K562 (cell line): ENCODE measurements at regions not wholly inside any gene's neighbourhood (a gene's known extent, or its start where the extent isn't known, plus 50 kb on each side); places are given as distances from the start of the nearest gene placed in this dataset.

ENCODE experiments used
- ATAC-seq: fragments of 200-7000 bp; cut with Tn5 transposase; 3 replicates; pipeline ENCODE4 v1.9.1; 2020; ENCODE audit warnings: moderate library complexity
- BruUV-seq: library from RNA; stranded (reverse); fragments of 400-500 nt; replicated peaks from 2 replicates; lab custom pipeline; 2021; lab: Mats Ljungman, UMichigan
- CTCF ChIA-PET: fragments of 300-600 bp; formaldehyde crosslinking; extraction: SDS; loops from one replicate; lab custom pipeline; 2021; ENCODE audit warnings: low intra/inter-chr PET ratio; lab: Yijun Ruan, JAX
- POLR2A ChIA-PET: fragments of 300-600, 350-650 bp; sonication (Branson Sonifier 250); formaldehyde crosslinking; extraction: SDS; loops from one replicate; lab custom pipeline; 2021; ENCODE audit warnings: antibody characterized with exemption, inconsistent platforms; lab: Yijun Ruan, JAX
- DNase-seq, 4 experiments: peaks; one replicate each; pipeline versions ENCODE4 v3.0.0 to v3.0.0-alpha.2; 2011 to 2018; ENCODE audit warnings: low spot score in 3 of 4, mixed read lengths in 3 of 4; ENCODE audit errors: extremely low read depth in 1 of 4
- FAIRE-seq: peaks from 2 replicates; lab custom pipeline; 2011; peaks lifted over from hg19 to GRCh38; lab: Jason Lieb, UNC
- H2AFZ ChIP-seq: 2 replicates; pipeline ENCODE4 v1.6.0; 2011; ENCODE audit warnings: low read depth, low read length, control low read depth, inconsistent platforms
- H3K27ac ChIP-seq: fragments of 200-600 bp; 3 replicates; pipeline ENCODE4 v1.8.0; 2011; ENCODE audit warnings: low read depth, mild to moderate bottlenecking, control low read depth, inconsistent platforms, low read length, moderate library complexity, mixed read lengths; ENCODE audit errors: extremely low read depth
- H3K27me3 ChIP-seq, 2 experiments: fragments of 300-600 bp in 1 of 2; 2 replicates in 1 of 2; 3 replicates in 1 of 2; pipeline versions ENCODE4 v1.6.0 to v1.8.0; 2011; ENCODE audit warnings: inconsistent platforms in 2 of 2, low read length in 2 of 2, mild to moderate bottlenecking in 1 of 2, mixed read lengths in 1 of 2, moderate library complexity in 1 of 2; ENCODE audit not compliant: control insufficient read depth in 2 of 2, insufficient read depth in 2 of 2
- H3K36me3 ChIP-seq: fragments of 300-600 bp; 3 replicates; pipeline ENCODE4 v1.8.0; 2011; ENCODE audit warnings: mild to moderate bottlenecking, low read length, inconsistent platforms; ENCODE audit not compliant: control insufficient read depth, insufficient read depth
- H3K4me1 ChIP-seq, 2 experiments: fragments of 200-600 bp in 1 of 2; replicated peaks in 1 of 2; 2 replicates in 1 of 2; 3 replicates in 1 of 2; pipeline versions ENCODE4 v1.5.1 to v1.8.0; 2011; ENCODE audit warnings: inconsistent platforms in 2 of 2, low read length in 2 of 2, mild to moderate bottlenecking in 1 of 2, mixed read lengths in 1 of 2, moderate library complexity in 1 of 2; ENCODE audit not compliant: control insufficient read depth in 2 of 2, insufficient read depth in 2 of 2
- H3K4me2 ChIP-seq: 2 replicates; pipeline ENCODE4 v1.6.1; 2011; ENCODE audit warnings: low read length, control low read depth, inconsistent platforms, mixed read lengths; ENCODE audit not compliant: insufficient read depth
- H3K4me3 ChIP-seq: fragments of 200-600 bp; sonication (generic), shearing (Covaris generic); 2 replicates; pipeline ENCODE4 v1.5.1; 2016; ENCODE audit warnings: control low read depth, inconsistent platforms
- H3K79me2 ChIP-seq: fragments of 200-600 bp; 3 replicates; pipeline ENCODE4 v1.8.0; 2011; ENCODE audit warnings: low read length, inconsistent platforms; ENCODE audit not compliant: control insufficient read depth, insufficient read depth
- H3K9ac ChIP-seq, 2 experiments: 2 replicates each; pipeline versions ENCODE4 v1.6.0 to v1.6.1; 2011; ENCODE audit warnings: low read depth in 2 of 2, low read length in 2 of 2, control low read depth in 1 of 2, inconsistent platforms in 1 of 2, mild to moderate bottlenecking in 1 of 2, mixed read lengths in 1 of 2; ENCODE audit not compliant: insufficient read depth in 1 of 2
- H3K9me1 ChIP-seq: one replicate; pipeline ENCODE4 v1.6.0; 2011; ENCODE audit warnings: inconsistent platforms, mild to moderate bottlenecking, low read length, moderate library complexity; ENCODE audit not compliant: control insufficient read depth, insufficient read depth
- H3K9me3 ChIP-seq: replicated peaks from 2 replicates; pipeline ENCODE4 v1.5.1; 2011; ENCODE audit warnings: low read depth, low read length, inconsistent platforms; ENCODE audit not compliant: control insufficient read depth, insufficient read depth
- H4K20me1 ChIP-seq: replicated peaks from 2 replicates; pipeline ENCODE4 v1.6.1; 2011; ENCODE audit warnings: low read length, inconsistent platforms, mixed read lengths; ENCODE audit not compliant: control insufficient read depth, insufficient read depth
- CREB3L1 ChIP-seq: fragments of 450-650 bp; IDR thresholded peaks from 2 replicates; pipeline ENCODE4 v1.6.1; 2014; ENCODE audit warnings: low read depth, mild to moderate bottlenecking, moderate library complexity, borderline replicate concordance
- CUX1 ChIP-seq: fragments of 200-800 bp; sonication (Bioruptor generic); IDR thresholded peaks from 2 replicates; pipeline ENCODE4 v1.6.1; 2016; ENCODE audit warnings: missing genetic modification characterization, missing compliant biosample characterization
- EZH2 ChIP-seq: IDR thresholded peaks from 2 replicates; pipeline ENCODE4 v1.6.1; 2012; ENCODE audit warnings: low read depth, mild to moderate bottlenecking, inconsistent platforms, low read length, borderline replicate concordance
- JUNB ChIP-seq: fragments of 450-650 bp; formaldehyde crosslinking; conservative IDR thresholded peaks from 2 replicates; pipeline ENCODE4 v1.4.0; 2020; ENCODE audit warnings: mild to moderate bottlenecking
- KLF1 ChIP-seq: fragments of 450-650 bp; IDR thresholded peaks from 2 replicates; pipeline ENCODE4 v1.6.1; 2016; ENCODE audit warnings: missing genetic modification characterization, missing compliant biosample characterization
- RB1 ChIP-seq: fragments of 450-650 bp; IDR thresholded peaks from 2 replicates; pipeline ENCODE4 v1.6.1; 2017; ENCODE audit warnings: low read depth, mild to moderate bottlenecking
- RHOXF2B ChIP-seq: fragments of 250-450 bp; sonication (Bioruptor Pico); conservative IDR thresholded peaks from 2 replicates; pipeline ENCODE4 v1.5.1; 2021
- SRSF9 ChIP-seq: fragments of 200-400 bp; formaldehyde crosslinking; IDR thresholded peaks from 2 replicates; pipeline ENCODE4 v1.6.1; 2017; ENCODE audit warnings: low read depth, low read length, borderline replicate concordance
- TSC22D4 ChIP-seq: fragments of 450-650 bp; IDR thresholded peaks from 2 replicates; pipeline ENCODE4 v1.6.1; 2016; ENCODE audit warnings: missing genetic modification characterization, missing biosample characterization, control low read depth
- ZNF584 ChIP-seq: fragments of 200-800 bp; sonication (Bioruptor generic); IDR thresholded peaks from 2 replicates; pipeline ENCODE4 v1.6.1; 2016; ENCODE audit warnings: low read depth, mild to moderate bottlenecking, missing genetic modification characterization, missing compliant biosample characterization
- WGBS: fragments of 100-300 bp; shearing (Covaris generic); methylation state at CpG from one replicate; pipeline ENCODE4 v1.1.6; 2016; ENCODE audit warnings: low coverage, mixed read lengths; ENCODE audit not compliant: insufficient coverage; ENCODE audit errors: missing lambda C conversion rate; 5-methylcytosine and 5-hydroxymethylcytosine counted together
- in situ Hi-C: fragments of 300-500 bp; cut with MboI; formaldehyde crosslinking; loops from 4 replicates; pipeline ENCODE4 v1.15.0; 2018; ENCODE audit warnings: inconsistent platforms, mixed read lengths
- intact Hi-C: fragments of 100-400 bp; cut with micrococcal nuclease; formaldehyde crosslinking; loops from 2 replicates; pipeline ENCODE4 v1.14.2; 2022

- 1% methylated on average over 6 of the region's 6 CpGs for WGBS
Measured at GRCh38 chr7:51450541-51450940, 133.9 kb upstream of the COBL start.

More at GRCh38 chr7:51450541-51450940, 133.9 kb upstream of the COBL start:
- H3K4me3 ChIP-seq = no peak overlapping the region
- no TSS peak for BruUV-seq
- H3K79me2 ChIP-seq = no peaks in the 10 kb centered on the region
- H3K4me1 ChIP-seq = no peaks in the 10 kb centered on the region
- TF ChIP-seq RHOXF2B (CRISPR knock-in tag) (no peak), CREB3L1 (no peak), RB1 (no peak), JUNB (CRISPR knock-in tag) (no peak), ZNF584 (no peak), CUX1 (CRISPR knock-in tag) (no peak), EZH2 (no peak), KLF1 (no peak), TSC22D4 (tag) (no peak), SRSF9 (no peak)
- H3K4me2 ChIP-seq = no peak overlapping the region
- CTCF ChIA-PET = no interaction called here
- intact Hi-C loops = no loop called here
- H4K20me1 ChIP-seq = no peaks in the 10 kb centered on the region
- POLR2A ChIA-PET = no interaction called here
- no peak overlapping the region for H2AFZ ChIP-seq
- ATAC-seq (no peak), DNase-seq (no peak), FAIRE-seq (no peak)
- H3K9ac ChIP-seq = no peak overlapping the region
- no peaks in the 10 kb centered on the region for H3K36me3 ChIP-seq
- H3K9me3 ChIP-seq = no peaks in the 10 kb centered on the region
- H3K27me3 ChIP-seq = no peaks in the 10 kb centered on the region
- no peak overlapping the region for H3K27ac ChIP-seq
- in situ Hi-C loops = no loop called here
- no peaks in the 10 kb centered on the region for H3K9me1 ChIP-seq
